ENCODE measurements at regions not wholly inside any gene's neighbourhood (a gene's known extent, or its start where the extent isn't known, plus 50 kb on each side); places are given as distances from the start of the nearest gene placed in this dataset.
"Not testable (repeated sequence)": the region's sequence is repeated elsewhere in the genome, so short reads cannot be mapped to it uniquely, and the experiment has no call there.

GRCh38 chr10:63675171-63675570, 154.0 kb downstream of the REEP3 start:
- ChIA-PET CTCF (interaction anchor here (0.7 kb wide), 2 partner anchors 39 to 1307 kb away, joined by 3 read pairs; no protein-coding TSS in a partner anchor), POLR2A (interaction anchor here (0.7 kb wide), 1 partner anchor 763 kb away, joined by 5 read pairs; no protein-coding TSS in a partner anchor)
- intact Hi-C loops (cut with micrococcal nuclease), result no loop called here
- H3K9me3 ChIP-seq (ENCODE audit: control extremely low read depth in 1 of 3, control insufficient read depth in 2 of 3, insufficient read depth in 1 of 3, low read length in 2 of 3), result no peaks in the 10 kb centered on the region
- no peak overlapping the region for H2AFZ ChIP-seq (ENCODE audit: insufficient read depth, low read depth, low read length, poor library complexity, severe bottlenecking)
- no peak for DNase-seq
- ATAC-seq (ENCODE audit: low read depth), result no peak
- 100% methylated on average over 1 of the region's 2 CpGs for WGBS (ENCODE audit: insufficient coverage)
- H3K79me2 ChIP-seq (ENCODE audit: control insufficient read depth, insufficient read depth, low read length), result no peaks in the 10 kb centered on the region
- no peaks in the 10 kb centered on the region for H3K4me1 ChIP-seq (ENCODE audit: control insufficient read depth in 2 of 2, insufficient read depth in 2 of 2, low read length in 2 of 2)
- H3K36me3 ChIP-seq (replicated peaks in 1 of 2; ENCODE audit: control extremely low read depth in 1 of 2, control insufficient read depth in 1 of 2, extremely low read depth in 1 of 2, insufficient read depth in 2 of 2, low read length in 1 of 2), result no peaks in the 10 kb centered on the region
- H3K27ac Mint-ChIP-seq, result no peak overlapping the region
- H3K4me1 Mint-ChIP-seq, result no peaks in the 10 kb centered on the region
- TF ChIP-seq EZH2 (IDR thresholded peaks at IDR 0.05; ENCODE audit: borderline replicate concordance, insufficient read depth, low read depth, low read length, poor library complexity, severe bottlenecking), result no peak
- no peak for TF ChIP-seq CTCF (IDR thresholded peaks at IDR 0.05)
- H3K4me3 ChIP-seq (ENCODE audit: control extremely low read depth in 1 of 5, extremely low read depth in 1 of 5, insufficient read depth in 1 of 5, low read depth in 2 of 5, low read length in 4 of 5), result no peak overlapping the region
- no peak overlapping the region for H3K4me2 ChIP-seq (replicated peaks; ENCODE audit: low read depth, low read length, poor library complexity, severe bottlenecking)
- no peak overlapping the region for H3K4me3 Mint-ChIP-seq
- no peak overlapping the region for H3K27ac ChIP-seq (ENCODE audit: low read length in 2 of 2)
- no peaks in the 10 kb centered on the region for H4K20me1 ChIP-seq (ENCODE audit: control insufficient read depth, insufficient read depth, low read length, poor library complexity, severe bottlenecking)
- H3K9ac ChIP-seq (ENCODE audit: low read length), result no peak overlapping the region
- H3K9me3 Mint-ChIP-seq (ENCODE audit: insufficient read depth), result no peaks in the 10 kb centered on the region
- H3K27me3 ChIP-seq (replicated peaks in 1 of 4; ENCODE audit: control extremely low read depth in 1 of 4, control insufficient read depth in 3 of 4, insufficient read depth in 4 of 4, low read length in 3 of 4), result no peaks in the 10 kb centered on the region
- H3K27me3 Mint-ChIP-seq, result no peaks in the 10 kb centered on the region

- no peaks in the 10 kb centered on the region for H3K36me3 ChIP-seq (replicated peaks in 1 of 2; ENCODE audit: control extremely low read depth in 1 of 2, control insufficient read depth in 1 of 2, extremely low read depth in 1 of 2, insufficient read depth in 2 of 2, low read length in 1 of 2)
- no peaks in the 10 kb centered on the region for H3K27me3 Mint-ChIP-seq
- H3K9ac ChIP-seq (ENCODE audit: low read length), result no peak overlapping the region
- intact Hi-C loops (cut with micrococcal nuclease), result no loop called here
- H3K27me3 ChIP-seq (replicated peaks in 1 of 4; ENCODE audit: control extremely low read depth in 1 of 4, control insufficient read depth in 3 of 4, insufficient read depth in 4 of 4, low read length in 3 of 4), result no peaks in the 10 kb centered on the region
- ChIA-PET CTCF (no interaction called here), POLR2A (no interaction called here)
- H3K4me3 ChIP-seq (ENCODE audit: control extremely low read depth in 1 of 5, extremely low read depth in 1 of 5, insufficient read depth in 1 of 5, low read depth in 2 of 5, low read length in 4 of 5), result no peak overlapping the region
- no CpG with 5 or more reads among the region's 2 CpGs for WGBS (ENCODE audit: insufficient coverage)
- no peaks in the 10 kb centered on the region for H4K20me1 ChIP-seq (ENCODE audit: control insufficient read depth, insufficient read depth, low read length, poor library complexity, severe bottlenecking)
- H3K9me3 Mint-ChIP-seq (ENCODE audit: insufficient read depth), result no peaks in the 10 kb centered on the region
- no peak overlapping the region for H3K4me2 ChIP-seq (replicated peaks; ENCODE audit: low read depth, low read length, poor library complexity, severe bottlenecking)
- H3K9me3 ChIP-seq (ENCODE audit: control extremely low read depth in 1 of 3, control insufficient read depth in 2 of 3, insufficient read depth in 1 of 3, low read length in 2 of 3), result no peaks in the 10 kb centered on the region
- no peak overlapping the region for H3K4me3 Mint-ChIP-seq
- no peak for DNase-seq
- no peak overlapping the region for H3K27ac ChIP-seq (ENCODE audit: low read length in 2 of 2)
- no peak overlapping the region for H3K27ac Mint-ChIP-seq
- no peak for ATAC-seq (ENCODE audit: low read depth)
- no peaks in the 10 kb centered on the region for H3K79me2 ChIP-seq (ENCODE audit: control insufficient read depth, insufficient read depth, low read length)
- no peak overlapping the region for H2AFZ ChIP-seq (ENCODE audit: insufficient read depth, low read depth, low read length, poor library complexity, severe bottlenecking)
- no peaks in the 10 kb centered on the region for H3K4me1 ChIP-seq (ENCODE audit: control insufficient read depth in 2 of 2, insufficient read depth in 2 of 2, low read length in 2 of 2)
- no peaks in the 10 kb centered on the region for H3K4me1 Mint-ChIP-seq
- TF ChIP-seq EZH2 (IDR thresholded peaks at IDR 0.05; ENCODE audit: borderline replicate concordance, insufficient read depth, low read depth, low read length, poor library complexity, severe bottlenecking), result no peak
- TF ChIP-seq CTCF (IDR thresholded peaks at IDR 0.05), result no peak
Measured at GRCh38 chr10:63677001-63677400, 155.8 kb downstream of the REEP3 start.

GRCh38 chr10:63680545-63680944, 159.3 kb downstream of the REEP3 start:
- H3K9me3 Mint-ChIP-seq (ENCODE audit: insufficient read depth); H3K4me2 ChIP-seq (replicated peaks; ENCODE audit: low read depth, low read length, poor library complexity, severe bottlenecking); H3K27ac Mint-ChIP-seq; H3K4me1 ChIP-seq (ENCODE audit: control insufficient read depth in 2 of 2, insufficient read depth in 2 of 2, low read length in 2 of 2); H3K4me1 Mint-ChIP-seq; H3K27ac ChIP-seq (ENCODE audit: low read length in 2 of 2); H3K36me3 ChIP-seq (replicated peaks in 1 of 2; ENCODE audit: control extremely low read depth in 1 of 2, control insufficient read depth in 1 of 2, extremely low read depth in 1 of 2, insufficient read depth in 2 of 2, low read length in 1 of 2); POLR2A ChIA-PET; ATAC-seq (ENCODE audit: low read depth); H3K27me3 Mint-ChIP-seq; H3K9ac ChIP-seq (ENCODE audit: low read length); H4K20me1 ChIP-seq (ENCODE audit: control insufficient read depth, insufficient read depth, low read length, poor library complexity, severe bottlenecking); CTCF ChIA-PET; H3K9me3 ChIP-seq (ENCODE audit: control extremely low read depth in 1 of 3, control insufficient read depth in 2 of 3, insufficient read depth in 1 of 3, low read length in 2 of 3); H3K4me3 ChIP-seq (ENCODE audit: control extremely low read depth in 1 of 5, extremely low read depth in 1 of 5, insufficient read depth in 1 of 5, low read depth in 2 of 5, low read length in 4 of 5); H3K27me3 ChIP-seq (replicated peaks in 1 of 4; ENCODE audit: control extremely low read depth in 1 of 4, control insufficient read depth in 3 of 4, insufficient read depth in 4 of 4, low read length in 3 of 4); intact Hi-C loops (cut with micrococcal nuclease); H3K79me2 ChIP-seq (ENCODE audit: control insufficient read depth, insufficient read depth, low read length); H2AFZ ChIP-seq (ENCODE audit: insufficient read depth, low read depth, low read length, poor library complexity, severe bottlenecking); DNase-seq; H3K4me3 Mint-ChIP-seq: not testable (repeated sequence)
- no CpG with 5 or more reads among the region's 1 CpG for WGBS (ENCODE audit: insufficient coverage)

Measured in B cell (primary cell).